GM06990 (cell line): ENCODE measurements at regions not wholly inside any gene's neighbourhood (a gene's known extent, or its start where the extent isn't known, plus 50 kb on each side); places are given as distances from the start of the nearest gene placed in this dataset.

ENCODE experiments used
- DNase-seq: peaks from one replicate; pipeline ENCODE4 v3.0.0-alpha.2; 2011; ENCODE audit not compliant: insufficient read length; ENCODE audit errors: extremely low read depth
- H3K27me3 ChIP-seq: replicated peaks from 2 replicates; pipeline ENCODE4 v1.6.0; 2011; ENCODE audit warnings: low read length; ENCODE audit not compliant: control insufficient read depth, insufficient read depth
- H3K36me3 ChIP-seq: 2 replicates; pipeline ENCODE4 v1.5.1; 2011; ENCODE audit warnings: low read length; ENCODE audit not compliant: control insufficient read depth, insufficient read depth
- H3K4me3 ChIP-seq: replicated peaks from 2 replicates; pipeline ENCODE4 v1.5.1; 2011; ENCODE audit warnings: low read depth, mild to moderate bottlenecking, control low read depth, low read length
- TF ChIP-seq, protein P1 (sequence below): IDR thresholded peaks from 2 replicates; pipeline ENCODE4 v1.5.1; 2011; ENCODE audit warnings: low read length, control low read depth, mild to moderate bottlenecking, inconsistent platforms; ENCODE audit not compliant: insufficient read depth, poor library complexity, severe bottlenecking

DNA sequence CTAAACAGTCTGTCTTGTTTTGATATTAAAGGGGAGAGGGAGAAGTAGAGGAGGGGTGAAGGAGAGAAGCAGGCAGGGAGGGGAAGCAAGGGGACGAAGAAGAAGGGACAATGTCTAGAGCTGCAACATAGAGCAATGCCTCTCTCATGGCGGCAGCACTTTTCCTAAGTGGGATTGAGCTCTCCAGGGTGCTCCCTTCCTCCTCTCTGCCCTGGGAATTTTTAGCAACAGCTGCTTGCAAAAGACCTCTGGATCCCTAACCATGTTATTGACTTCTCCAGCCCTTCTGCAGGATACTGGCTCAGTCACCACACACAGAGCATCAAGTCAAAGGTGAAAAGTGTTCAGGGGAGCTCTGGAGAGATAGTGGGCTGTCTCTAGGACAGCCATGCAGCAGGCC lies 734.9 kb downstream of the EPHA4 start:
- H3K36me3 ChIP-seq = no peaks in the 10 kb centered on the region
- TF ChIP-seq, protein P1, sequence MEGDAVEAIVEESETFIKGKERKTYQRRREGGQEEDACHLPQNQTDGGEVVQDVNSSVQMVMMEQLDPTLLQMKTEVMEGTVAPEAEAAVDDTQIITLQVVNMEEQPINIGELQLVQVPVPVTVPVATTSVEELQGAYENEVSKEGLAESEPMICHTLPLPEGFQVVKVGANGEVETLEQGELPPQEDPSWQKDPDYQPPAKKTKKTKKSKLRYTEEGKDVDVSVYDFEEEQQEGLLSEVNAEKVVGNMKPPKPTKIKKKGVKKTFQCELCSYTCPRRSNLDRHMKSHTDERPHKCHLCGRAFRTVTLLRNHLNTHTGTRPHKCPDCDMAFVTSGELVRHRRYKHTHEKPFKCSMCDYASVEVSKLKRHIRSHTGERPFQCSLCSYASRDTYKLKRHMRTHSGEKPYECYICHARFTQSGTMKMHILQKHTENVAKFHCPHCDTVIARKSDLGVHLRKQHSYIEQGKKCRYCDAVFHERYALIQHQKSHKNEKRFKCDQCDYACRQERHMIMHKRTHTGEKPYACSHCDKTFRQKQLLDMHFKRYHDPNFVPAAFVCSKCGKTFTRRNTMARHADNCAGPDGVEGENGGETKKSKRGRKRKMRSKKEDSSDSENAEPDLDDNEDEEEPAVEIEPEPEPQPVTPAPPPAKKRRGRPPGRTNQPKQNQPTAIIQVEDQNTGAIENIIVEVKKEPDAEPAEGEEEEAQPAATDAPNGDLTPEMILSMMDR = no peak
- no peak overlapping the region for H3K4me3 ChIP-seq
- no peaks in the 10 kb centered on the region for H3K27me3 ChIP-seq
- DNase-seq = no peak

DNA sequence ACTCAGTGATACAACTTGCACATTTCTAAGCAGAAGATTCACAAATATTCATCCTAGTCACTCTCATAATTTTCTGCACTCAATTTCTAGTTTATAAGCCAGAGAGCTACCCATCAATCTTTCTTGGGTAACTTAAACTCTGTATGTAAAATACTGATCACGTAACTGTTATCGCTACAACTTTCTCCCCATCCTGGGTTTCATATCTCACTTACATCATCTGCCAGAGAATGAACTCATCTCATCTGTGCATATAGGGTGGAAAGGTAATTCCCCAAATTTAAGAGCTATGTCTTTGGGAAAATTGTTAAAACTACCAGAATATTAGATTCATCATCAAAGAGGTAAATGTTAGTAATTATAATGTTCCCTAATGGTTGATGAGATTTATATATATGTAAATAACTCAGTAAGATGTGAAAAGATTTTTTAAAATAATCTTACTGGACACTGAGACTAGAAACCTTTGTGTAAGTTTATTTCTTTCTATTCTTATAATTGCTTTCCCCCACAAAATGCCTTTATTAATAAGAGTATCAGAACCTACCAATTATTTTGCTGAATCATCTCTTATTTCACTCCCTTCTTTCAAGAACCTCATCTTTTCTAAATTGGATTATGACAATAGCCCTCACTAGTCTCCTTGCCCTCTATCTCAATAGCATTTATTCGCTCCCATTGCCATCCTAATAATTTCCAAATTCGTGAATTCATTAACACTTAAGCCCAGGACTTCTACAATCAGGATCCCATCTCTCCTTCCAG lies 729.0 kb downstream of the EPHA4 start:
- Histone ChIP-seq H3K27me3 (no peaks in the 10 kb centered on the region), H3K36me3 (no peaks in the 10 kb centered on the region), H3K4me3 (no peak overlapping the region)
- no peak for DNase-seq
- TF ChIP-seq, protein P1 = no peak

DNA sequence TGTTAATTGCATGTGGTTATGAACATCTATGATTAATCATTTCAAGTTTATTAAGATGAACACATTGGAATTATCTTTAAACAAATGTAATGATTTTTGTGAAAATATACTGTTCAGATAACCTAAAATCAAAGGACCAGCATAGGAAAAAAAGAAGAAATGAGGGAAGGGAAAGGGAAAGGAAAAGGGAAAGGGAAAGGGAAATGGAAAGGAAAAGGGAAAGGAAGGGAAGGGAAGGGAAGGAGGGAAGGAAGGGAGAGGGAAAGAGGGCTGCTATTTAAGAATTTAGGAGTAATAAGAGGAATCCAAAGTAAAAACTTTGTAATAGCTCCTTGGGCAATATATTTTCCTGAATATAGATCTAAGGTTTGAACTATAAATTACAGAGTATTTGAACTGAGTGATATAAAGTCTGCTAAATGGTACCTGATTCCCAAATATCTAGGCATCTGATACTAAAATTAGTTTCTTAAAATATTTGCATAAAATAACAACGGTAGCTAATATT lies 726.3 kb downstream of the EPHA4 start:
- no peaks in the 10 kb centered on the region for H3K36me3 ChIP-seq
- TF ChIP-seq, protein P1 = no peak
- H3K4me3 ChIP-seq = no peak overlapping the region

DNA sequence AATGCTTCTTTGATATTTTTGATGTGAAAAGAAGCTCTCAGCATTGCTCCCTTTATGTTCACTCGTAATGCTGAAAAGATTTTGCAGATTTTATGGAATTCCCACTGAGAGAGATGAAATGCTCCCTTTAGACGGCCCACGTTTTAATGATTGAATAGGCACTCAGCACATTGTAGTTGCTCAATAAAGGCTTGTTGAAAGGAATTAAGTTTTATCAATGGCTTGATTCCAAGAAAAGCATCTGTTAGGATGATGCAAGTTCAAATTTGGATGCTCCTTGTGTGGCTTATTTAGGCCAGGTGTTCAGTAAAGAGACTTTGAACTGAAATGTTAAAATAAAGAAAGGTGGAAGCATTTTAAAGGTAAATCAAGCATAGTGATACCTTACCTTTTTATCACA lies 725.1 kb downstream of the EPHA4 start:
- Histone ChIP-seq H3K27me3 (no peaks in the 10 kb centered on the region), H3K36me3 (no peaks in the 10 kb centered on the region), H3K4me3 (no peak overlapping the region)
- TF ChIP-seq, protein P1 = no peak
- DNase-seq = no peak

More for the DNA sequence above, 726.3 kb downstream of the EPHA4 start:
- no peaks in the 10 kb centered on the region for H3K27me3 ChIP-seq
- DNase-seq = no peak

DNA sequence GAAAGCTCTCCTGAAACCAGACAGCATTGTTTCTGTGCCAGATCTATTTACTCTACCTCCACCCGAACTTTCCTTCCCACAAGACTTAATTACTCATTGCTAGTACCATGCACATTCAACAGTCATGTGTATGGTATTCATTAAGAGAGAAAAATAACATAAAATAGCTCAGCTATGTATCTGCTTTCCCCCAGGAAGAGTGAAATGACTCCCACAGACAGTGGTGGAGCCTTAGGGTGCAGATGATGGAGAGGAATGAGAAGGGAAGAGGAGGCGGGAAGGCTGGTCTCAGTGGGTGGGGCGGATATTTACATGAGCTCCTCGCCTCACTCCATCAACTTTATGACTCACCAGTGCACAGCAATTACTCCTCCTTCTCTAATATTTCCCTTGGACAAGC lies 724.5 kb downstream of the EPHA4 start:
- no peak for DNase-seq
- Histone ChIP-seq H3K27me3 (no peaks in the 10 kb centered on the region), H3K36me3 (no peaks in the 10 kb centered on the region), H3K4me3 (no peak overlapping the region)
- TF ChIP-seq, protein P1 = no peak
